Fibroblast of lung (primary cell): ENCODE measurements at regions not wholly inside any gene's neighbourhood (a gene's known extent, or its start where the extent isn't known, plus 50 kb on each side); places are given as distances from the start of the nearest gene placed in this dataset.

ENCODE experiments used
- DNase-seq, 2 donors: peaks; one replicate each; pipeline versions ENCODE4 v3.0.0 to v3.0.0-alpha.2; 2010; ENCODE audit warnings: low read depth in 2 of 2
- H2AFZ ChIP-seq: 2 replicates; pipeline ENCODE4 v1.5.1; 2012; ENCODE audit warnings: low read length, control low read depth, inconsistent platforms
- H3K27ac ChIP-seq: 2 replicates; pipeline ENCODE4 v1.5.1; 2011; ENCODE audit warnings: low read length, control low read depth; ENCODE audit not compliant: insufficient read depth
- H3K27me3 ChIP-seq: 2 replicates; pipeline ENCODE4 v1.5.1; 2011; ENCODE audit warnings: mild to moderate bottlenecking, low read length; ENCODE audit not compliant: control insufficient read depth, insufficient read depth
- H3K36me3 ChIP-seq: 2 replicates; pipeline ENCODE4 v1.5.1; 2011; ENCODE audit warnings: low read length; ENCODE audit not compliant: control insufficient read depth, insufficient read depth
- H3K4me1 ChIP-seq: 2 replicates; pipeline ENCODE4 v1.5.1; 2011; ENCODE audit warnings: low read length; ENCODE audit not compliant: control insufficient read depth, insufficient read depth; ENCODE audit errors: extremely low read depth
- H3K4me2 ChIP-seq: 2 replicates; pipeline ENCODE4 v1.5.1; 2011; ENCODE audit warnings: low read length, control low read depth; ENCODE audit not compliant: insufficient read depth; ENCODE audit errors: extremely low read depth
- H3K4me3 ChIP-seq, 4 experiments: fragments of 200-600 bp in 1 of 4; sonication (generic) in 1 of 4; replicated peaks in 1 of 4; 2 replicates each; pipeline ENCODE4 v1.5.1; 2011 to 2016; ENCODE audit warnings: low read length in 4 of 4, low read depth in 3 of 4, mild to moderate bottlenecking in 3 of 4, control low read depth in 2 of 4, inconsistent platforms in 1 of 4, mixed read lengths in 1 of 4; ENCODE audit not compliant: insufficient read depth in 1 of 4; ENCODE audit errors: control extremely low read depth in 1 of 4
- H3K79me2 ChIP-seq: 2 replicates; pipeline ENCODE4 v1.5.1; 2012; ENCODE audit warnings: mild to moderate bottlenecking, low read length, inconsistent platforms; ENCODE audit not compliant: control insufficient read depth, insufficient read depth
- H3K9ac ChIP-seq: 2 replicates; pipeline ENCODE4 v1.5.1; 2011; ENCODE audit warnings: mild to moderate bottlenecking, low read length, control low read depth; ENCODE audit not compliant: insufficient read depth
- H3K9me3 ChIP-seq: 2 replicates; pipeline ENCODE4 v1.5.1; 2012; ENCODE audit warnings: low read depth, low read length; ENCODE audit not compliant: control insufficient read depth, insufficient read depth
- H4K20me1 ChIP-seq: 2 replicates; pipeline ENCODE4 v1.5.1; 2011; ENCODE audit warnings: low read length; ENCODE audit not compliant: control insufficient read depth, insufficient read depth; ENCODE audit errors: extremely low read depth
- EZH2 ChIP-seq: IDR thresholded peaks from 2 replicates; pipeline ENCODE4 v1.5.1; 2012; ENCODE audit warnings: low read length, control low read depth, mild to moderate bottlenecking; ENCODE audit errors: missing control alignments
- TF ChIP-seq, protein P1 (sequence below), 2 donors: IDR thresholded peaks in 1 of 2; conservative IDR thresholded peaks in 1 of 2; 1 replicate in 1 of 2; 2 replicates in 1 of 2; pipeline ENCODE4 v1.5.1; 2011 to 2012; ENCODE audit warnings: low read length in 2 of 2, control low read depth in 1 of 2, inconsistent platforms in 1 of 2, low read depth in 1 of 2, mild to moderate bottlenecking in 1 of 2

DNA sequence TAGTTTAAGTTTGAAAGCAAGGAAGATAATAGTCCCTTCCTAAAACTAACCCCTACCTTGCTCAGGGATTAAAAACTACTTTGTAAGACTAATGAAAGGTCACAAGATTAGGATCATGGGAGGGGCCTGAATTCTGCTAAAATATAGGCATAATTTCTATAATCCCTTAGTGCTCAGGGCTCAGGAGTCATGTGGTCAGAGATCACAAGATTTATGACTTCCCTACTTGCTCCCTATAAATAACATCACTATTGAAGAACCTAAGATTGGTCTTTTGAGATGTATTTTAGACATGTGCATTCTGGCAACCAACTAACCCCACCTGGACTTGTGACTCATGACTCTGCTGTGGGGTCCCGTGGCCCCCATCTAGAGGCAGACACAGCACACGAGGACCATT lies 81.1 kb downstream of the STMND1 start:
- no peaks in the 10 kb centered on the region for H3K9me3 ChIP-seq
- no peak overlapping the region for H3K4me2 ChIP-seq
- TF ChIP-seq EZH2, result no peak
- TF ChIP-seq, protein P1, sequence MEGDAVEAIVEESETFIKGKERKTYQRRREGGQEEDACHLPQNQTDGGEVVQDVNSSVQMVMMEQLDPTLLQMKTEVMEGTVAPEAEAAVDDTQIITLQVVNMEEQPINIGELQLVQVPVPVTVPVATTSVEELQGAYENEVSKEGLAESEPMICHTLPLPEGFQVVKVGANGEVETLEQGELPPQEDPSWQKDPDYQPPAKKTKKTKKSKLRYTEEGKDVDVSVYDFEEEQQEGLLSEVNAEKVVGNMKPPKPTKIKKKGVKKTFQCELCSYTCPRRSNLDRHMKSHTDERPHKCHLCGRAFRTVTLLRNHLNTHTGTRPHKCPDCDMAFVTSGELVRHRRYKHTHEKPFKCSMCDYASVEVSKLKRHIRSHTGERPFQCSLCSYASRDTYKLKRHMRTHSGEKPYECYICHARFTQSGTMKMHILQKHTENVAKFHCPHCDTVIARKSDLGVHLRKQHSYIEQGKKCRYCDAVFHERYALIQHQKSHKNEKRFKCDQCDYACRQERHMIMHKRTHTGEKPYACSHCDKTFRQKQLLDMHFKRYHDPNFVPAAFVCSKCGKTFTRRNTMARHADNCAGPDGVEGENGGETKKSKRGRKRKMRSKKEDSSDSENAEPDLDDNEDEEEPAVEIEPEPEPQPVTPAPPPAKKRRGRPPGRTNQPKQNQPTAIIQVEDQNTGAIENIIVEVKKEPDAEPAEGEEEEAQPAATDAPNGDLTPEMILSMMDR (conservative IDR thresholded peaks at IDR 0.05 in 1 of 2, IDR thresholded peaks at IDR 0.05 in 1 of 2; ENCODE audit: low read depth in 1 of 2, low read length in 2 of 2), result no peak
- no peak overlapping the region for H2AFZ ChIP-seq
- no peak overlapping the region for H3K4me3 ChIP-seq
- no peak overlapping the region for H3K9ac ChIP-seq
- H3K4me1 ChIP-seq, result peaks cover 4% of the 10 kb centered on the region
- H3K79me2 ChIP-seq, result no peaks in the 10 kb centered on the region
- H3K27ac ChIP-seq, result no peak overlapping the region
- DNase-seq, result no peak
- H4K20me1 ChIP-seq, result no peaks in the 10 kb centered on the region
- no peaks in the 10 kb centered on the region for H3K36me3 ChIP-seq
- H3K27me3 ChIP-seq, result no peaks in the 10 kb centered on the region

DNA sequence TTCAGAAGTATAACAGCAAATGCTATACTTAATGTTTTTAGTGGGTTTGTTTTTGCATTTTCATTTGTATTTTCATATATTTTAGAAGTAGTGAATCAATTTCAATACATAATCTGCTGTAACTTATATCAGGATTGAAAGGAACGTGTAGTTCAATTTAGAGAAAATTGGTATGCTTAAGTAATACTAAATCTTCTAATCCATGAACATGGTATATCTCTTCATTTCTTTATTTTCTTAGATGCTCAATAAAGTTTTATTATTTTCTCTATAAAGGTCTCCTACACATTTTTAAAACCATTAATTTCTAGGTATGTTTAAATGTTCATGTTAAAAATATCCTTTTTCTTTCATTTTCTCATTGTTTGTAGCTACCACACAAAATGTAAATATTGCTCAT lies 85.1 kb downstream of the STMND1 start:
- H3K4me2 ChIP-seq, result no peak overlapping the region
- H3K4me1 ChIP-seq, result no peaks in the 10 kb centered on the region
- no peak overlapping the region for H2AFZ ChIP-seq
- no peaks in the 10 kb centered on the region for H4K20me1 ChIP-seq
- no peaks in the 10 kb centered on the region for H3K36me3 ChIP-seq
- H3K79me2 ChIP-seq, result no peaks in the 10 kb centered on the region
- DNase-seq, result no peak
- H3K27ac ChIP-seq, result no peak overlapping the region
- no peaks in the 10 kb centered on the region for H3K27me3 ChIP-seq
- H3K4me3 ChIP-seq, result no peak overlapping the region
- TF ChIP-seq, protein P1 (conservative IDR thresholded peaks at IDR 0.05 in 1 of 2, IDR thresholded peaks at IDR 0.05 in 1 of 2; ENCODE audit: low read depth in 1 of 2, low read length in 2 of 2), result no peak
- TF ChIP-seq EZH2, result no peak
- no peak overlapping the region for H3K9ac ChIP-seq
- H3K9me3 ChIP-seq, result no peaks in the 10 kb centered on the region

DNA sequence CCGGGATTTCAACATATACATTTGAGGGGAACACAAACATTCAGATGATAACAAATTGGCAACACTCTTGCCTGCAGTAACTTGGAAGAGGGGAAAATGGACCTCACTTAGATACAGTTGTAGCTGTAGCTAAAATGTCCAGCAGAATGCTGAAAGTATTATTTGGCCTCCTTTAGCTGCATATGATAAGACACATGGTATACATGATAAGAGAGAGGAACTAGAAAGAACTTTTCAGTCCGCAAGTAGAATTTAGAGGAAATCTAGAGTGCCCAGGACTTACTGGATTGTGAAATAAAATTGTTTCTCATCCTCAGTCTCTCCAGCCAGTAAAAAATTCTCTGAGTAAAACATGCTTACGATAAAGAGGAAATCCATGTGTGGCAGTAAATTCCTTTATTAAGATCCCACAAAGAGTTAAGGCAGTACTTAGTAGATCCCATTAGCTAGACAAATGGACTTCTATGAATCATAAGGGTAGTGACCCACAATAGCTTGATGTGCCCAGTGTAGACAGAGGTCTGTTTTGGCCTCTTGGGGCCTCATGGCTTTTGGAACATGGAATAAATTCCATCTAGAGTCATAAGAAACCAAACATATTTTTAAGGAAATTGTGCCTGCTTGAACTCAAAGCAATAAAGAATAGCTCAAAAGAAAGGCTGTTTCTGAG lies 87.9 kb upstream of the RBM24 start:
- H3K9ac ChIP-seq, result no peak overlapping the region
- H3K27ac ChIP-seq, result no peak overlapping the region
- H3K4me3 ChIP-seq, result no peak overlapping the region
- peak; percentile 15 to 26 for DNase-seq
- H2AFZ ChIP-seq, result no peak overlapping the region
- no peaks in the 10 kb centered on the region for H4K20me1 ChIP-seq
- H3K4me1 ChIP-seq, result no peaks in the 10 kb centered on the region
- no peaks in the 10 kb centered on the region for H3K27me3 ChIP-seq
- no peak overlapping the region for H3K4me2 ChIP-seq
- no peaks in the 10 kb centered on the region for H3K79me2 ChIP-seq
- no peak for TF ChIP-seq EZH2
- TF ChIP-seq, protein P1 (conservative IDR thresholded peaks at IDR 0.05 in 1 of 2, IDR thresholded peaks at IDR 0.05 in 1 of 2; ENCODE audit: low read depth in 1 of 2, low read length in 2 of 2), result no peak
- no peaks in the 10 kb centered on the region for H3K9me3 ChIP-seq
- H3K36me3 ChIP-seq, result no peaks in the 10 kb centered on the region
